ENCODE measurements at regions not wholly inside any gene's neighbourhood (a gene's known extent, or its start where the extent isn't known, plus 50 kb on each side); places are given as distances from the start of the nearest gene placed in this dataset.

DNA sequence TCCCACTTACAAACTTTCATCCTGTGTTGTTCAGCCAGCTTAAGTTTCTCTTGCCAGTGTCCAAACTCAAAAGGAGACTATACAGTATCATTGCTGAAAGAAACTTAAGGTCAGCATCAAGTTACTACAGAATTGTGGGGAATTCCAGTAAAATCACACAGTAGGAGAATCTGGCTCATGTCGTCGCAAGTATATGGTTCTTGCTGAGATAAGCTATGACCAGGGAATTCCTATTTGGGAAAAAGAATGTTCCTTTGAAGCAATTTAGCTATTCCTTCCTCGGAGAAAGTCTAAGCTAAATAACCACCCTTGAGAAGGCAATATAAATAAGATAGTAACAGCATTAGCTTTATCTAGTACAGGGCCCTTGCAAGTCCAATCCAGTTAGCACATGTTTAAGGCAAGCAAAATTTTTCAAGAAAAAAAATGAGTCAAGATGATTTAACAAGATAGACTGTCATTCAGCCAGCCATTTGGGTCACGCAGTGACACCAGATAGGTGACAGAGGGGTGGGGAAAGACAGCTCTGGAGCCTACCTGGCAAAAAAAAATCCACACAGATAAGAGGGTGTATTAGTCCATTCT, 78.2 kb upstream of the THBS1 start:
- TF ChIP-seq, protein P1, sequence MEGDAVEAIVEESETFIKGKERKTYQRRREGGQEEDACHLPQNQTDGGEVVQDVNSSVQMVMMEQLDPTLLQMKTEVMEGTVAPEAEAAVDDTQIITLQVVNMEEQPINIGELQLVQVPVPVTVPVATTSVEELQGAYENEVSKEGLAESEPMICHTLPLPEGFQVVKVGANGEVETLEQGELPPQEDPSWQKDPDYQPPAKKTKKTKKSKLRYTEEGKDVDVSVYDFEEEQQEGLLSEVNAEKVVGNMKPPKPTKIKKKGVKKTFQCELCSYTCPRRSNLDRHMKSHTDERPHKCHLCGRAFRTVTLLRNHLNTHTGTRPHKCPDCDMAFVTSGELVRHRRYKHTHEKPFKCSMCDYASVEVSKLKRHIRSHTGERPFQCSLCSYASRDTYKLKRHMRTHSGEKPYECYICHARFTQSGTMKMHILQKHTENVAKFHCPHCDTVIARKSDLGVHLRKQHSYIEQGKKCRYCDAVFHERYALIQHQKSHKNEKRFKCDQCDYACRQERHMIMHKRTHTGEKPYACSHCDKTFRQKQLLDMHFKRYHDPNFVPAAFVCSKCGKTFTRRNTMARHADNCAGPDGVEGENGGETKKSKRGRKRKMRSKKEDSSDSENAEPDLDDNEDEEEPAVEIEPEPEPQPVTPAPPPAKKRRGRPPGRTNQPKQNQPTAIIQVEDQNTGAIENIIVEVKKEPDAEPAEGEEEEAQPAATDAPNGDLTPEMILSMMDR (conservative IDR thresholded peaks at IDR 0.05; ENCODE audit: low read length) = no peak
- TF ChIP-seq EZH2phosphoT487 (IDR thresholded peaks at IDR 0.05; ENCODE audit: borderline replicate concordance, low read depth, low read length) = no peak

All from OCI-LY7 (cell line).